ENCODE measurements at regions not wholly inside any gene's neighbourhood (a gene's known extent, or its start where the extent isn't known, plus 50 kb on each side); places are given as distances from the start of the nearest gene placed in this dataset.

DNA sequence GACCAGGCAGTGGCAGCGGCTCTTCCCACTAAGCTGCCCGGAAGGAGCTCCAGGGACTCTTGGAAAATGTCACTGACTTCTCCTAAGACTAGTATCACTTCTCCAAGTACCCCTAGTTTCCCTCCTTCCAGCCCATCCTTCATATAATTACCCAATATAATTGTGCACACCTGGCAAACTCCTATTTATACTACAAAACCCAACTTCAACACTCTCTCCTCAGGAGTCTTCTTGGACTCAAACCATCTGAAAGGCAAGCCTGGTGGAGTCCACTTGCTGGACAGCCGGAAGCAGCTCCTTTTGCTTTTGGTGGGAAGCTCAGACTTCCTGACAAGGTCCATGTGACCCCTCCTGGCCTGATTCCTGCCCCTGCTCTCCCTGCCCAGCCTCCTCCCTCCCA, 955.9 kb downstream of the TBC1D22A start:
- no peak for DNase-seq (ENCODE audit: low read depth in 2 of 3, low spot score in 2 of 3)

DNA sequence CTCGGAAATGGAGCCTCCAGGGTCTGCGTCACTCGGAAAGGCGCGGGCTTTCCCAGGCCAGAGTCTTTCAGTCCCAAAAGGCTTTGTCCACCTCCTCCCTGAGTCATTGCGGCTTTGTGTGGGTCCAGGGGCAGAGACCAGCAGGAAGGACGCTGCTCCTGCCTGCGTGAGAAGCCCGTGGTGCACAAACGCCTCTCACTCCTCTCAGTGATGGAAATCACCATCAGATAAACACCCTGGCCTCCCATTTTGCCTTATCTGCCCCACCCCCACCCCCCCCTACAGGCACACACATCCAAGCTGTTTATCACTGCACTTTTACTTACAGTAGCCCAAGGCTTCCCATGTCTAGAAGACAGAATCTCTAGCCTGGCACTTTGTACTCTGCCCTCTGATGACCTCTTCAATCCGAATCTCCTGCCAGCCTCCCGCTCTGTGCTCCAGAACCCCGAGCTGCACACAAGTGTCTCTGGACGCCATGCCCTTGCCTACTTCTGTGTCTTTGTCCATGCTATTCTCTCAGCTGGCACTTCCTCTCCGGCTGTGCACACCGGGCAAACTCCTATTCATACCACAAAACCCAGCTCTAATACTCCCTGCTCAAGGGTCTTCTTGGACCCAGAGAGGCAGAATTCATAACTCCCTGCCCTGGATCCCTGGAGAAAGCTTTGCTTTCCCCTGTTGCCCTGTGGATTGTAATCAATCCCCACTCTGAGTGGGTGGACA, 954.6 kb downstream of the TBC1D22A start:
- no peak for DNase-seq (ENCODE audit: low read depth in 2 of 3, low spot score in 2 of 3)

- no peak for DNase-seq (ENCODE audit: low read depth in 2 of 3, low spot score in 2 of 3)
Measured at GRCh38 chr22:47715866-47716578, 953.6 kb downstream of the TBC1D22A start.

GRCh38 chr22:47713941-47714340, 951.5 kb downstream of the TBC1D22A start:
- peak in 1 of 3 donors; percentile 27 for DNase-seq (ENCODE audit: low read depth in 2 of 3, low spot score in 2 of 3)

GRCh38 chr22:47710135-47710534, 947.7 kb downstream of the TBC1D22A start:
- DNase-seq (ENCODE audit: low read depth in 2 of 3, low spot score in 2 of 3), result no peak

- DNase-seq (ENCODE audit: low read depth in 2 of 3, low spot score in 2 of 3), result no peak
Measured at GRCh38 chr22:47705350-47705749, 942.9 kb downstream of the TBC1D22A start.

- DNase-seq (ENCODE audit: low read depth in 2 of 3, low spot score in 2 of 3), result no peak
Measured at GRCh38 chr22:47698906-47699305, 936.5 kb downstream of the TBC1D22A start.

- no peak for DNase-seq (ENCODE audit: low read depth in 2 of 3, low spot score in 2 of 3)
Measured at GRCh38 chr22:47697861-47698260, 935.4 kb downstream of the TBC1D22A start.

DNA sequence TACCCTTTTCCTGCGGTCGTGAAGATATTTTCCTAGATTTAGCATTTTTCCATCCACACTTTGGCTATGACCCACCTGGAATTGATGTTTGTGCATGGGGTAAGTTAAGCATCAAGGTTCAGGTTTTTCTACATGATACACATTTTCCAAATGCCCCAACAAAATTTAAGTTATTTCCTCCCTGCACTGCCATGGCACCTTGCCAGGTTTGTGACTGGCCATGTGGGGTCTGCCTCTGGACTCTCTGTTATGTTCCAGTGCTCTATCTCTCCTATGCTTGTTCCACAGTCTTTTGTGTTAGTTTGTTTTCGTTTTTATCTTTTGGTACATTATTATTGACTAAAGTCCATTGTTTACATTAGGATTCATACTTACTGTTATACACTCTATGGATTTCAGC, 934.3 kb downstream of the TBC1D22A start:
- no peak for DNase-seq (ENCODE audit: low read depth in 2 of 3, low spot score in 2 of 3)

DNA sequence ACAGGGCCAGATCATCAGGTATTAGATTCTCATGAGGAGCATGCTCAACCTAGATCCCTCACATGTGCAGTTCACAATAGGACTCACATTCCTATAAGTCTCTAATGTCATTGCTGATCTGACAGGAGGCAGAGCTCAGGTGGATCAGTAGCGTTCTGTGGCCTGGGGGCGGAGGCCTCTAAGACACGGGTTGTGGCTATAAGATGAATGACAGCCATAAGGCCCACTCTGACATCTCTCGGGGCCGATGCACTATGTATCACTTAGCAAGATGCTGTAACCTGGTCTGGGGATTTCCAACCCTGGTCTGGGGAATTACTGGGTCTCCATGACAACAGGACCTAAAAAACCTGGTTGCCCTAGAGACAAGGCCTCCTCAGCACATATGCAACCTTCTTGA, 932.7 kb downstream of the TBC1D22A start:
- DNase-seq (ENCODE audit: low read depth in 2 of 3, low spot score in 2 of 3), result no peak

DNA sequence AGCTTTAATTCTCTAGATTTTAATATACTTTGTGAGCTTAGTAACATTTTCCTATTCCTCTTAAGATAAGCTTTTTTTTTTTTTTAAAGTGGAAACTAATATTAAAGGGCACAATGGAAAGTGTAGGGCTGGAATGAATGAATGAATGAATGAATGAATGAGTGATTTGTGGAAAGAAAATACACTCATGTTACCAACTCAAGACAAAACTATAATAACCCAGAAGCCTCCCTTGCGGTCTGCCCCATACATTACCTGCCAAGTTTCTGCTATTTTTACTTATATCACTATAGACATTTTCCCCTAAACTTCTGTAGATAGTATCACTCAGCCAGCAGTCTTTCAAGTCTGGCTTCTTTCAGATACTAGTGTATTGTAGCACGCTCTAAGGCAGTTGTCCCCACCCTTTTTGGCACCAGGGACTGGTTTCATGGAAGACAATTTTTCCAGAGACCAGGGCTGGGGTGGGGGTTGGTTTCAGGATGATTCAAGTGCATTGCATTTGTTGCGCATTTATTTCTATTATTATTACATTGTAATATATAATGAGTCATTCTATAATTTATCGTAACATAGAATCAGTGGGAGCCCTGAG, 932.2 kb downstream of the TBC1D22A start:
- no peak for DNase-seq (ENCODE audit: low read depth in 2 of 3, low spot score in 2 of 3)

GRCh38 chr22:47693606-47694005, 931.2 kb downstream of the TBC1D22A start:
- DNase-seq (ENCODE audit: low read depth in 2 of 3, low spot score in 2 of 3), result no peak

GRCh38 chr22:47692811-47693210, 930.4 kb downstream of the TBC1D22A start:
- DNase-seq (ENCODE audit: low read depth in 2 of 3, low spot score in 2 of 3), result no peak

GRCh38 chr22:47691152-47691895, 928.9 kb downstream of the TBC1D22A start:
- no peak for DNase-seq (ENCODE audit: low read depth in 2 of 3, low spot score in 2 of 3)

GRCh38 chr22:47690586-47690985, 928.1 kb downstream of the TBC1D22A start:
- no peak for DNase-seq (ENCODE audit: low read depth in 2 of 3, low spot score in 2 of 3)

DNA sequence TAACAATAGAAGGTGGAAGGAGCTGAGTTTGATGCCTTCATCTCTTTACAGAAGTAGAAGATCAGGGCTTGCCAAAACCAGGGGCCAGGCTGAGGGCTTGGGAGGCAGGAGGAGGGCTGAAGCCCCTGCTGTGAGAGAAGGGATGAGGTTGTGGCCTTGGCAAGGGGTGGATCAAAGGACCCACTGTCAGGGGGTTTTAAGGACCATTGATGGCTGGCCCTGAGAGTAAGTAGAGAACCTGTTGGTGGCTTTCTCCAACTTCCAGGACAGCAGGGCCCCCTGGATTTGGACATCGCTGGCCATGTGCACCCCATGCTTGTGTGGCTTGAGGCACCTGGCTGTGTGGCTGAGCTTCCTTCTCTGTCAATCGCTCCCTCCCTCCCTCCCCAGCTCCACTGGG, 927.7 kb downstream of the TBC1D22A start:
- DNase-seq (ENCODE audit: low read depth in 2 of 3, low spot score in 2 of 3), result no peak

DNA sequence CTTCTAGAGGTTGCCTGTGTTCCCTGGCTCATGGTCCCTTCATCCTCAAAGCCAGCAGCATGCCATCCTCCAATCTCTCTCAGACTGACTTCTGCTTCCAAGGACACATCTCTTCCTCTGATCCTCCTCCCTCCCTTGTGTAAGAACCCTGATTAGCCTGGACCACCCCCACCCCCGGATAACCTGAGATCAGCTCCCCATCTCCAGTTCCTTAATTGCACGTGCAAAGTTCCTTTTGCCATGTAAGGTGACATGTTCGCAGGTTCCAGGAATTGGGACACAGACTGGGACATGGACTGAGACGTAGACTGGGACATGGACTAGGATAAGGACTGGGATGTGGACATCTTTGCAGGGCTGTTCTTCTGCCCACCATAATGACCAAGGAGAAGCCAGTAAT, 925.3 kb downstream of the TBC1D22A start:
- DNase-seq (ENCODE audit: low read depth in 2 of 3, low spot score in 2 of 3), result no peak

DNA sequence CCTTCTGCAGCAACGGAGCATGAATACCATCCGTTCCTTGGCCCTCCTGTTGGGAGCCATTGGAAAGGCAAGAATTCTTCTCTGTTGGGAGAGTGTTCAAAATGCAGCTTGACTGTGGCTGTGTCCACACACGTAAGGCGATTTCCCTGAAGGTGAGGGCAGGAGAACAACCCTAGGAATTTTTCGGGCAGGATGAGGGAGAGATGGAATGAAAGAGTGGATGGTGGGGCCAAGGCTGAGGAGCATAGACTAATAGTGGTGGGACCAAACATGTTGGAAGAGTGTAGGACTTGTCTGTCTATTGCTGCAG, 924.9 kb downstream of the TBC1D22A start:
- DNase-seq (ENCODE audit: low read depth in 2 of 3, low spot score in 2 of 3), result no peak

DNA sequence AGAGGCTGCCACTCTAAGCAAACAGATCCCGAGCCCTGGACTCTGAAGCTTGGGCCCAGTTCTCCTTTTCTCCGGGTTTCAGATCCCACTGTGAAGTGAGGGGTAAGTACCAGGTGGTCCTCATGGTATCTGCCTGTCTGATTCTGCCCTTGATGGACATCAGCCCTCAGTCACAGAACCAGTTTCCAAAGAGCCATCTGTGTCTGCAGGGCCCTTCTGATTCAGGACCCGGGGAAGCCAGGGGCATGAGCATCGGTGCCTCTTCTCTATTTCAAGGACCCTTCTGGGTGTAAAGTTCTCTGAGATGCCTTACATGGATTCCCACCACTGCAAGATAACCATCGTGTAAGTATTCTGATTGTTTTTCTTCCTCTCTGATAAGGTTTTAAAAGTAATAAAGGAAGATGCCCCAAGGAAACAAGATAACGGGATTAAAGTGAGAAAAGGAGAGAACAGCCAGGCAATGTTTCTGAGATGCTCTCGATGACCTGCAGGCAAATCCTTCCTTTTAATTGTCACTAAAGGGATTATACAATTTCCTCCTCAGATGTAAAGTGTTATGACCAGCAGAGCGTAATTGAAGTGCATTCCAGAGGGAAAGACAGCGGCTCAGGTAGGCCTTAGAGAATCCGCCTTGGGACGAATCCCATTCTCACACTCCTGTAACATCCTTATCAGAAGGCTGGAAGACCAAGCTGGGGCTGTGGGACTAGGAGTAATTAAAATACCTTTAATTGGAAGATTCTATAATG, 924.3 kb downstream of the TBC1D22A start:
- DNase-seq (ENCODE audit: low read depth in 2 of 3, low spot score in 2 of 3), result no peak

DNA sequence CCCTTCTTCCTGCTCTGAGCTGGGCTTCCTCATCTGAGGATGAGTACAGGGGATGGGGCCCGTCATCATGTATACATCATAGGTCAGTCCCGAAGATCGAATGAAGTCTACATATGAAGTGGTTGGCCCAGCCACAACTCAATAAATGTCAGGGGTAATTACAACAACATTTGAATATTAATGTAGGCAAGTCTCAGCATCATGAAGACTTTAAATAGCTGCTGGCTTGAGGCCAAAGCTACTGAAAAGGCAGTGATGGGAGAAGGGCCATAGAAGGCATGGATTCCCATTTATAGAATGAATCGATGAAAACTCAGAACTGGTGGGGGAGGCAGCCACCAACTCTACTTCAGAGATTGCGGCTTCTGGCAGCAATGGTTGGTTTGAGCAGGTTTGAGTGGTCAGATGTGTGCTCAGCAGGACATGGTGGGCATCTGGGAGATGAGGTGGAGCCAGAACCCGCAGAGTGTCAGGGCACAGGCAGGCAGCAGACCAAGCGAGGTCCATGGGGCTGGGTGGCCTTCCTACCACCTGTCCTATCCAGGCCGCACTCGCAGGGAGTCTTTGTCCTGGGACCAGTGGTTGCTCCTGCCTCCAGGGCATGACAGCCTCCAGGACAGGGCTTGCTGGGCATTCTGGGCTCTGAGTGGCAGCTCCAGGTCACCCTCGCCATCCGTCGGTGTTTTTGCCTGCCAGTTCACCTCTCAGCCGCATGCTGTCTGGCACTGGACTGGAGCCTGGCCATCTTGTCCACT, 919.1 kb downstream of the TBC1D22A start:
- DNase-seq (ENCODE audit: low read depth in 2 of 3, low spot score in 2 of 3), result no peak

Data from hematopoietic multipotent progenitor cell (in vitro differentiated cells).